ENCODE measurements at regions not wholly inside any gene's neighbourhood (a gene's known extent, or its start where the extent isn't known, plus 50 kb on each side); places are given as distances from the start of the nearest gene placed in this dataset.
A peak's percentile ranks its signal among the peaks of the same experiment; 100 is the strongest.

GRCh38 chr6:91340896-91341395 is 754.1 kb upstream of the MAP3K7 start:
- CTCF ChIA-PET, result no interaction called here
- Mint-ChIP-seq H3K4me3 (no peak overlapping the region), H3K9me3 (no peaks in the 10 kb centered on the region), H3K27ac (no peak overlapping the region), H3K27me3 (no peaks in the 10 kb centered on the region), H3K4me1 (ENCODE audit: low read depth) (no peaks in the 10 kb centered on the region), H3K36me3 (ENCODE audit: low read depth) (no peaks in the 10 kb centered on the region)
- TF ChIP-seq, protein P1, sequence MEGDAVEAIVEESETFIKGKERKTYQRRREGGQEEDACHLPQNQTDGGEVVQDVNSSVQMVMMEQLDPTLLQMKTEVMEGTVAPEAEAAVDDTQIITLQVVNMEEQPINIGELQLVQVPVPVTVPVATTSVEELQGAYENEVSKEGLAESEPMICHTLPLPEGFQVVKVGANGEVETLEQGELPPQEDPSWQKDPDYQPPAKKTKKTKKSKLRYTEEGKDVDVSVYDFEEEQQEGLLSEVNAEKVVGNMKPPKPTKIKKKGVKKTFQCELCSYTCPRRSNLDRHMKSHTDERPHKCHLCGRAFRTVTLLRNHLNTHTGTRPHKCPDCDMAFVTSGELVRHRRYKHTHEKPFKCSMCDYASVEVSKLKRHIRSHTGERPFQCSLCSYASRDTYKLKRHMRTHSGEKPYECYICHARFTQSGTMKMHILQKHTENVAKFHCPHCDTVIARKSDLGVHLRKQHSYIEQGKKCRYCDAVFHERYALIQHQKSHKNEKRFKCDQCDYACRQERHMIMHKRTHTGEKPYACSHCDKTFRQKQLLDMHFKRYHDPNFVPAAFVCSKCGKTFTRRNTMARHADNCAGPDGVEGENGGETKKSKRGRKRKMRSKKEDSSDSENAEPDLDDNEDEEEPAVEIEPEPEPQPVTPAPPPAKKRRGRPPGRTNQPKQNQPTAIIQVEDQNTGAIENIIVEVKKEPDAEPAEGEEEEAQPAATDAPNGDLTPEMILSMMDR (IDR thresholded peaks at IDR 0.05), result no peak
- intact Hi-C loops (cut with micrococcal nuclease), result no loop called here
- POLR2A ChIA-PET, result no interaction called here
- ATAC-seq (no peak), DNase-seq (no peak)

- CTCF ChIA-PET, result interaction anchor here (0.8 kb wide), 1 partner anchor 13 kb away, joined by 4 read pairs; no protein-coding TSS in a partner anchor
- no peaks in the 10 kb centered on the region for H3K27me3 Mint-ChIP-seq
- peaks cover 3% of the 10 kb centered on the region for H3K9me3 Mint-ChIP-seq
- no peak overlapping the region for H3K4me3 Mint-ChIP-seq
- H3K36me3 Mint-ChIP-seq (ENCODE audit: low read depth), result no peaks in the 10 kb centered on the region
- no peak for ATAC-seq
- H3K4me1 Mint-ChIP-seq (ENCODE audit: low read depth), result no peaks in the 10 kb centered on the region
- POLR2A ChIA-PET, result no interaction called here
- no peak overlapping the region for H3K27ac Mint-ChIP-seq
- intact Hi-C loops (cut with micrococcal nuclease), result no loop called here
- TF ChIP-seq, protein P1 (IDR thresholded peaks at IDR 0.05), result peak; percentile 41
- DNase-seq, result no peak
These were observed 751.1 kb upstream of the MAP3K7 start for GRCh38 chr6:91337967-91338366.

- DNase-seq (no peak), ATAC-seq (no peak)
- Mint-ChIP-seq H3K27ac (no peak overlapping the region), H3K9me3 (peaks cover 3% of the 10 kb centered on the region), H3K4me1 (ENCODE audit: low read depth) (no peaks in the 10 kb centered on the region), H3K4me3 (no peak overlapping the region), H3K36me3 (ENCODE audit: low read depth) (no peaks in the 10 kb centered on the region), H3K27me3 (no peaks in the 10 kb centered on the region)
- TF ChIP-seq, protein P1 (IDR thresholded peaks at IDR 0.05), result no peak
- intact Hi-C loops (cut with micrococcal nuclease), result no loop called here
- ChIA-PET POLR2A (no interaction called here), CTCF (interaction anchor here (1.4 kb wide), 1 partner anchor 11 kb away, joined by 3 read pairs; no protein-coding TSS in a partner anchor)
These were observed 744.0 kb upstream of the MAP3K7 start for GRCh38 chr6:91330896-91331295.

GRCh38 chr6:91328241-91328640 is 741.4 kb upstream of the MAP3K7 start:
- ATAC-seq (no peak), DNase-seq (no peak)
- Mint-ChIP-seq H3K36me3 (ENCODE audit: low read depth) (no peaks in the 10 kb centered on the region), H3K27ac (no peak overlapping the region), H3K4me1 (ENCODE audit: low read depth) (no peaks in the 10 kb centered on the region), H3K27me3 (no peaks in the 10 kb centered on the region), H3K4me3 (no peak overlapping the region), H3K9me3 (no peaks in the 10 kb centered on the region)
- ChIA-PET CTCF (no interaction called here), POLR2A (no interaction called here)
- TF ChIP-seq, protein P1 (IDR thresholded peaks at IDR 0.05), result no peak
- intact Hi-C loops (cut with micrococcal nuclease), result no loop called here

GRCh38 chr6:91324711-91325110 is 737.8 kb upstream of the MAP3K7 start:
- intact Hi-C loops (cut with micrococcal nuclease), result no loop called here
- no peak overlapping the region for H3K27ac Mint-ChIP-seq
- H3K4me1 Mint-ChIP-seq (ENCODE audit: low read depth), result no peaks in the 10 kb centered on the region
- ChIA-PET CTCF (no interaction called here), POLR2A (no interaction called here)
- H3K36me3 Mint-ChIP-seq (ENCODE audit: low read depth), result no peaks in the 10 kb centered on the region
- TF ChIP-seq, protein P1 (IDR thresholded peaks at IDR 0.05), result no peak
- H3K4me3 Mint-ChIP-seq, result no peak overlapping the region
- no peaks in the 10 kb centered on the region for H3K27me3 Mint-ChIP-seq
- no peak for DNase-seq
- no peaks in the 10 kb centered on the region for H3K9me3 Mint-ChIP-seq
- ATAC-seq, result no peak

Measured in activated CD8-positive, alpha-beta T cell treated with anti-CD3 and anti-CD28 coated beads for 36 hours (primary cell).